Erythroblast (primary cell): ENCODE measurements at regions not wholly inside any gene's neighbourhood (a gene's known extent, or its start where the extent isn't known, plus 50 kb on each side); places are given as distances from the start of the nearest gene placed in this dataset.

Source experiments
- GATA1 ChIP-seq: IDR thresholded peaks from 2 replicates; pipeline ENCODE4 v1.6.1; 2011; ENCODE audit warnings: low read depth, mild to moderate bottlenecking, control low read depth, low read length, moderate library complexity
- POLR2A ChIP-seq: IDR thresholded peaks from 2 replicates; pipeline ENCODE4 v1.6.1; 2011; ENCODE audit warnings: mild to moderate bottlenecking, low read length

- no peak for TF ChIP-seq POLR2A
- no peak for TF ChIP-seq GATA1
These were observed 1395.5 kb downstream of the PLA2G4A start for GRCh38 chr1:188224263-188224662.
